Kidney epithelial cell (primary cell): ENCODE measurements at regions not wholly inside any gene's neighbourhood (a gene's known extent, or its start where the extent isn't known, plus 50 kb on each side); places are given as distances from the start of the nearest gene placed in this dataset.

Experiments
- DNase-seq: peaks from one replicate; pipeline ENCODE4 v3.0.0-alpha.2; 2010; ENCODE audit warnings: low read depth
- H3K27me3 ChIP-seq: 2 replicates; pipeline ENCODE4 v1.6.0; 2011; ENCODE audit warnings: low read length; ENCODE audit not compliant: control insufficient read depth, insufficient read depth
- H3K36me3 ChIP-seq: 2 replicates; pipeline ENCODE4 v1.5.1; 2011; ENCODE audit warnings: low read length; ENCODE audit not compliant: control insufficient read depth, insufficient read depth
- H3K4me3 ChIP-seq: 2 replicates; pipeline ENCODE4 v1.5.1; 2011; ENCODE audit warnings: low read depth, mild to moderate bottlenecking, control low read depth, low read length
- TF ChIP-seq, protein P1 (sequence below): IDR thresholded peaks from 2 replicates; pipeline ENCODE4 v1.5.1; 2011; ENCODE audit warnings: mild to moderate bottlenecking, moderate library complexity, low read length, control low read depth, inconsistent platforms; ENCODE audit not compliant: insufficient read depth, poor library complexity, severe bottlenecking

- no peak for DNase-seq
- no peaks in the 10 kb centered on the region for H3K36me3 ChIP-seq
- TF ChIP-seq, protein P1, sequence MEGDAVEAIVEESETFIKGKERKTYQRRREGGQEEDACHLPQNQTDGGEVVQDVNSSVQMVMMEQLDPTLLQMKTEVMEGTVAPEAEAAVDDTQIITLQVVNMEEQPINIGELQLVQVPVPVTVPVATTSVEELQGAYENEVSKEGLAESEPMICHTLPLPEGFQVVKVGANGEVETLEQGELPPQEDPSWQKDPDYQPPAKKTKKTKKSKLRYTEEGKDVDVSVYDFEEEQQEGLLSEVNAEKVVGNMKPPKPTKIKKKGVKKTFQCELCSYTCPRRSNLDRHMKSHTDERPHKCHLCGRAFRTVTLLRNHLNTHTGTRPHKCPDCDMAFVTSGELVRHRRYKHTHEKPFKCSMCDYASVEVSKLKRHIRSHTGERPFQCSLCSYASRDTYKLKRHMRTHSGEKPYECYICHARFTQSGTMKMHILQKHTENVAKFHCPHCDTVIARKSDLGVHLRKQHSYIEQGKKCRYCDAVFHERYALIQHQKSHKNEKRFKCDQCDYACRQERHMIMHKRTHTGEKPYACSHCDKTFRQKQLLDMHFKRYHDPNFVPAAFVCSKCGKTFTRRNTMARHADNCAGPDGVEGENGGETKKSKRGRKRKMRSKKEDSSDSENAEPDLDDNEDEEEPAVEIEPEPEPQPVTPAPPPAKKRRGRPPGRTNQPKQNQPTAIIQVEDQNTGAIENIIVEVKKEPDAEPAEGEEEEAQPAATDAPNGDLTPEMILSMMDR = no peak
- no peaks in the 10 kb centered on the region for H3K27me3 ChIP-seq
- no peak overlapping the region for H3K4me3 ChIP-seq
These were observed 219.8 kb downstream of the TFAP2A start for GRCh38 chr6:10194816-10195672.

GRCh38 chr6:10193321-10193720, 221.6 kb downstream of the TFAP2A start:
- Histone ChIP-seq H3K4me3 (no peak overlapping the region), H3K27me3 (no peaks in the 10 kb centered on the region), H3K36me3 (no peaks in the 10 kb centered on the region)
- no peak for DNase-seq
- TF ChIP-seq, protein P1 = no peak

- H3K36me3 ChIP-seq = no peaks in the 10 kb centered on the region
- no peak for DNase-seq
- H3K27me3 ChIP-seq = no peaks in the 10 kb centered on the region
- TF ChIP-seq, protein P1 = no peak
- no peak overlapping the region for H3K4me3 ChIP-seq
These were observed 224.8 kb downstream of the TFAP2A start for GRCh38 chr6:10190042-10190441.

GRCh38 chr6:10184371-10185227, 230.3 kb downstream of the TFAP2A start:
- Histone ChIP-seq H3K4me3 (no peak overlapping the region), H3K36me3 (no peaks in the 10 kb centered on the region), H3K27me3 (no peaks in the 10 kb centered on the region)
- no peak for DNase-seq
- TF ChIP-seq, protein P1 = no peak

- Histone ChIP-seq H3K36me3 (no peaks in the 10 kb centered on the region), H3K4me3 (no peak overlapping the region), H3K27me3 (no peaks in the 10 kb centered on the region)
- no peak for DNase-seq
- TF ChIP-seq, protein P1 = no peak
These were observed 234.5 kb downstream of the TFAP2A start for GRCh38 chr6:10180138-10181074.
